H1 (cell line): ENCODE measurements at regions not wholly inside any gene's neighbourhood (a gene's known extent, or its start where the extent isn't known, plus 50 kb on each side); places are given as distances from the start of the nearest gene placed in this dataset.

Source experiments
- PHF8 ChIP-seq: fragments of 200-600 bp; sonication (generic); conservative IDR thresholded peaks from 2 replicates; pipeline ENCODE4 v1.7.1; 2012; ENCODE audit warnings: low read depth, mild to moderate bottlenecking, inconsistent platforms, low read length, moderate library complexity
- RBBP5 ChIP-seq: IDR thresholded peaks from 2 replicates; pipeline ENCODE4 v1.7.1; 2012; ENCODE audit warnings: low read depth, mild to moderate bottlenecking, inconsistent platforms, low read length, moderate library complexity, borderline replicate concordance

DNA sequence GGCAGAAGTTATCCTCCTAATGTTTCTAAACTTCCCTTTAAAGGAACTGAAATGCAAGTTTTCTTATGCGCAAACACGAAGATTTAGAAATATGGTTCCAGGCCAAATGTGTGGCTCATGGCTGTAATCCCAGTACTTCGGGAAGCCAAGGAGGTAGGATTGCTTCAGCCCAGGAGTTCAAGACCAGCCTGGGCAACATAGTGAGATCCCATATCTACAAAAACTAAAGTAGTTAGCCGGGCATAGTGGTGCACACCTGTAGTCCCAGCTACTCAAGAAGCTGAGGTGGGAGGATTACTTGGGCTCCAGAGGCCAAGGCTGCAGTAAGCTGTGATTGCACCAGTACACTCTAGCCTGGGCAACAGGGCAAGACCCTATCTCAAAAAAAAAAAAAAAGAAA, 95.8 kb upstream of the SCAF8 start (continued):
- no peak for TF ChIP-seq RBBP5
- no peak for TF ChIP-seq PHF8
